CD4-positive, alpha-beta T cell treated with Interleukin-4 for 1 hour (primary cell): ENCODE measurements at regions not wholly inside any gene's neighbourhood (a gene's known extent, or its start where the extent isn't known, plus 50 kb on each side); places are given as distances from the start of the nearest gene placed in this dataset.

Source experiments
- DNase-seq, 2 donors: peaks; one replicate each; pipeline ENCODE4 v3.0.0-alpha.2; 2020 to 2022

- no peak for DNase-seq
Measured at GRCh38 chr6:23446469-23446967, 679.5 kb upstream of the NRSN1 start.

DNA sequence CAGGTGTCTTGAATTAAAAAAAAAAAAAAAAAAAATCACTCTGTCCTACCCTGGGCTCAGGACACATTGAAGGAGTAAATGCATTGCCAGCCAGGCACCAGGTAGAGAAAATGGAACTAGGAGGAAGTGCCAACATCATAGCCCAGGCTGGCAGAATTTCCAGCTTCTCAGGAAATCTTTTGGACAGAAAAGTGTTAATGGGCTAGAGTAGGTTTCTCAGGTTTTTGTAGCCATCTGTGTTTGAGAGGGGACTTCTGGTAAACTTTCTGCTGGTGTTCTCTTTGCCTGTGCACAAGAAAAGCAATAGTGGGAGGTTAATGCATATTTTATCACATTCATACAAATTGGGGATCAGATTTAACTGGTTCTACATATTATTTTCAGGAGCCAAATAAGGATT lies 678.3 kb upstream of the NRSN1 start:
- no peak for DNase-seq

DNA sequence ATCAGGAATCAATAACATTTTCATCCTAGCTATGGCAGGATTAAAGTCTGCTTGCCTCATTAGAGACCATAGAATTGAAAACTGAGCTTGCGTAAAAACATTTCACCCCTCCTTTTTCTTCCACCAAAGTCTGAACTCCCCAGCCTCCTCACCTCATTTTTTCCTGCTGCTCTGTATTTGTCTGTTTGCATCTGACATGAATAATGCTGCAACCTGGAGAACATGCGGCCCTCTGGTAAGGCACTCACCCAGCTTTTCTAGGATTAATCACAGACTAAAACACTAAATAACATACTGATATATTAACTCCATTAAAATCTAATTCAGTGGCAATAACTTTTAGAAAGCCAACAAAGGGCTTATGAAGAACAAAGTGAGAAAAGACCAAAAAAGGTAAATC lies 677.7 kb upstream of the NRSN1 start:
- no peak for DNase-seq

DNA sequence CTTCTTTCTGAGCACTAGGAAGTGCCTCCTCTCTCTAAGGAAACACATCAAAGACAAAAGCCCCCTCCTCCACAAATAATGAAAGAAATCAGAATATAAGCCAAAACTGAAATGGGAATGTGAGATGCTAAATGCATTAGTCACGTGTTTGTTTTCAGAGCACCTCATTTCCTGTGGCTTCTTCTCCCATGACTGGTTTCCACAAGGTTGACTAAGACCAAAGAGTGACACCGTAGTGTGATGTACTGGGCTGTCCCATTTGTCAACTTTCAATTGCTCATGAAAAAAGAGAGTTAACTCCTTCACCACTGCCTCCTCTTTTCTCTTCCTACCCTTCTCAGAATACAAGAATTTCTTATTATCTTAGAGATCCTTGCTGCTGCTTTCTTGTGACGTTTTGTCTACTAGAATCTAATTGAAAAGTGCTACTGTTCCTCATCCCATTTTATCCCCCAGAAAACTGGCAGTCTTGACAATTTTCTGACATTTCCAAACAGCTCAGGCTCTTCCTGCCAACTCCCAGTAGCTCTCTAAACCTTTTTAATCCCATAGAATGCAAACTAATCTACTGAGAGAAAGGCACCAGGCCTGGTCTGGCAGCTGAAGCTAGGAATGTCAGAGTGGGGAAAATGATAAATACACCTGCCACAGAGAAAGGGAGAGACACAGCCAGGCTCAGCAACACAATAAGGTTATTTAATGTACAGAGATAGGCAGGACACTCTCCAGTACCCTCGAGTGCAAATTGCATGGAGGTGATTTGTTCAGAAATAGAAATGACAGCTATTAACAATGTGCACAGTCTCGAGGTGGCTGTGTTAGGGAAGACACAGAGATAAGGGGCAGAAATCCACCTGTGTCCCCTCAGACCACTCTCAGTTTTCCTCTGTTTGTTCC lies 671.7 kb upstream of the NRSN1 start:
- no peak for DNase-seq

DNA sequence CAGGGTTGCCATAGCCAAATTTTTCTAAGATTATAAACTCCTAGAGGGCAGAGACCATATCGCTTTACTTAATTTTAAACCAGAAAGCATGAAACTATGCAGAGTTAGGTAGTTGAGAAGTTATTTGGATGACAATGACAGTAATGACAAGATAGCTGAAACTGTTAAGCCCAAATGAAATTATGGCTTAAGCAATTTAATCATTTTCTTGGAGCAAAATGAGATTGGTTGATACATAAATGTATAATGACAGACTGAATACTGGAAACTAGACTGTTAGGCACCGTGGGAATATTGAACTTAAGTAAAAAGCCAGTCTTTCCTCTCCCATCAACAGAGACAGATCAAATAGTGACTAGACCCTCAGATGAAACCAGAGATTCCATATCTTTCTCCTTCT lies 670.3 kb upstream of the NRSN1 start:
- DNase-seq = no peak

GRCh38 chr6:23456396-23456795 lies 669.6 kb upstream of the NRSN1 start:
- no peak for DNase-seq

DNA sequence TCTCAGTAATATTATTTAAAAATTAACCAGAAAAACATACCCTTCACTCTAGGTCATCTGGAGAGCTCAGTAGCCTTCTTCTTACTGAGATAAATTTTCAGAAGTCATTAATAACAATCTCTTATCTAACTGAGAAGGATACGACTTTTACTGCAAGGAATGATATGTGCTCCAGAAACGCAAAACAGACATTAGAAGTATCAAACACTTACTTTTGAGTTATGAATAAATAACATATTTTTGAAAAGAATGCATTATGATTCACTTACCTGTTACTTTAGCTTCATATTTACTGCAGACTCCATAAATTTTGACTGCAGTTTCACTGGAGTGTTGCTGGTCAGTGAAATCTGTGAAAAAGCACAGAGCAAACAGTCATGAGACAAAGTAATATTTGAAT lies 668.7 kb upstream of the NRSN1 start:
- DNase-seq = no peak

GRCh38 chr6:23465912-23466311 lies 660.1 kb upstream of the NRSN1 start:
- no peak for DNase-seq

- no peak for DNase-seq
Measured at GRCh38 chr6:23477586-23477985, 648.4 kb upstream of the NRSN1 start.

DNA sequence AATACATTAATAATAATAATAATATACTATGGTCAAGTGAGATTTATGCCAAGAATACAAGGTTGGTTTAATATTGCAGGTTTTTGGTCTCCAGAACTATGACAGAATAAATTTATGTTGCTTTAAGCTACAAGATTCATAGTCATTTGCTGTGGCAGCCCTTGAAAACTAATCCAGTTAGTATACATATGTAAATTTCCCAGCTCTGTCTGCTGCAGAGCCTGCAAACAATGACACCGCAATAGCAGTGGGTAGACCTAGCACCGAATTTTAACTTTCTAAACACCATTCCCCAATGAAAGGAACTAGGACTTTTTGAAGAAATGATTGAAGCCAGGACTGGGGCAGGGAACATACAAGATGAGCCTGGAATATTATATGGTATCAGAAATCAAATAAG lies 647.7 kb upstream of the NRSN1 start:
- no peak for DNase-seq

DNA sequence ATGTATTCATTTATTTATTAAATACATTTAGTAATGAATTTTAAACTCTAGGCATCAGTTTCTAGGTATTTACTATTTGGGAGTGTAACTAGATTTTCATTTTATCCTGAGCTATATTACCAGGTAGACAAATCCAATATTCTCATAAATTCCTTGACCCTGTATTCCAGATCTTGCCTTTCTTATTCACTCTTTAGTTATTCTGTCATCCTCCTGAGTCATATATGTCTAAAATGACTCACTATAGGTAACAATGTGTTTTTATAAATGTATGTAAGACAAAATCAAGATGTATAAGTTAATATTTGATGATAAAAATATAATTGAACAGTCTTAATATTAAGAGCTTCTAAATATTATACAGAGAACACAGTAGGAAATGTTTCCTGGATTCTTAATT lies 642.1 kb upstream of the NRSN1 start:
- no peak for DNase-seq

DNA sequence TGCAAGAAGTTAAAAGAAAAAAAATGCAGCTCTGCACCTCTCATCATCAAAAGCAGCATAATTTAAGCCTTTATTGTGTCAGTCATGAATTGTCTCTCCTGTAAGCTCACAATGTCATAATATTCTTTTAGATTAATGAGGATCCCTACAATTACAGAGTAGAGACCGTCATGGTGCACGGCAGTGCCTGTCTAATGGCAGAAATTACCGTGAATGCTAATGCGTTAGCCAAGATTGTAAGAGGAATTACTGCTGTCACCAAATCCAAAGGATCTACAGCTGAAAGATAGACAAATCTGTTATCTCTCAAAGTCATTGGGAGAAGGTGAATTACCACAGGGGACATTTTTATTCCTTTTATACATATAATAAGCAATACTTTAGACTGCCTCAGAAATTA lies 631.6 kb upstream of the NRSN1 start:
- DNase-seq = no peak

DNA sequence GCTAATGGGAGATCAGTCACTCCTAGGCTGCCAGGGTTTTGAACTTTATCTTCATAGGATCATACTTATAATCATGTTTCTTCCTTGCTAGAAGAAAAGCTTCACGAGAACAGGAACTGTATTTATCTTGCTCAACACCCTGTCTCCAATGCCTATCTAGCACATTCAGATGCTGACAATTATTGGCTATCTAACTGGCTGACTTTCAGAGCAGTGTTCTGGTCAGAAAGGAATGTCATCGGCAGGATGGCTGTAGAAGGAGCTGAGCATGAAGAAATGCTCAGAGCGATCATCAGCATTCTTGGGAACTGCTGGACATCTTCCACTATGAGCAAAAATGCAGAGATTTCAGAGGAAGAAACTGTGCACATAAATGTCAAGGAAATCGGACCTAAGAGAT lies 628.0 kb upstream of the NRSN1 start:
- no peak for DNase-seq

DNA sequence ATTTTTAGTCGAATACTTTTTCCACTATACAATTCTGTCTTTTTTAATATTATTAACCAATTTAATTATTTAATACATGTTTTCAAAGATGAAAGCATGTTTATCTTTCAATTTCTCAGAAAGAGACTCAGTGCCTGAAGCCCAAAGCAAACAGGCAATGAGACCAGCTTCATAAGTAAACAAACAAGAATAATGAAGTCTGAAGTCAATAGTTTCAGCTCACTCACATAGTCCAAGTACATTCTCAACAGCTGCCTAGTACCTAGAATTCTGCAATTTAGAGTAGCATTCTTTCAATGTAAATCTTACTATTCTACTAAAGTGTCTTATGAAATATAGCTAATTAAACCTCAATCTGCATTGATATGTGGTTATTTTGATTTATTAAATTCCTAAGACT lies 626.5 kb upstream of the NRSN1 start:
- DNase-seq = no peak

DNA sequence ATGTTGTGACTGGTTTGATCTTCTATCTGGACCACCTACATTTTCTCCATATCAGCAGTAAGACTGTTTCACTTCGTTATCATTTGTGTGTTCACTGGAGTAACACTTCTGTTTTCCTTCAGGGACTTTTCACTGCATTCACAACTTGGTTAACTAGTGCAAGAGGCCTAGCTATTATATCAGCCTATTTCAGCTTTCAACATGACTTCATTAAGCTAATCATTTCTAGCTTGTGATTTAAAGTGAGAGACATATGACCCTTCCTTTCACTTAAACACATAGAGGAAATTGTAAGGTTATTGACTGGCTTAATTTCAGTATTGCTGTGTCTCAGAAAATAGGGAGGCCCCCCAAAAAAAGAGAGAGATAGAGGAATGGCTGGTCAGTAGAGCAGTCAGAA lies 622.8 kb upstream of the NRSN1 start:
- DNase-seq = no peak

DNA sequence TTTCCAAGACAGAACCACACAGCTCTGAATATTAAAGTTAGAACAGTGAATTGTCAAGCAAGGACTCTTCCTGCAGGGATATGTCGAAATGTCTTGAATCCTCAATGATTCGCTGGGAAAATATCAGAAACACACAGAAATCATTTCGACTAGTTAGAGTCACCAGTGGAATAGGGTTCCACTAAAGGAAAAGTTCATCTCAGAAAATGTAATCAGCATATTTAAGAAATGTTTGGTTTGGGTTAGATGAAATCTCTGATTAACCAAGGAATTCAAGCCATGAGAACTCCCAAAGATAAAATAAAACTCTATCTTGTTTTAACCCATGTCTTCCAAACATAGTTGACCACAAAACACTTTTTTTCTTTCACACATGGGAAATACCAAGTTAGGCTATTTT lies 621.0 kb upstream of the NRSN1 start:
- DNase-seq = no peak

- DNase-seq = no peak
Measured at GRCh38 chr6:23510778-23511510, 615.1 kb upstream of the NRSN1 start.

DNA sequence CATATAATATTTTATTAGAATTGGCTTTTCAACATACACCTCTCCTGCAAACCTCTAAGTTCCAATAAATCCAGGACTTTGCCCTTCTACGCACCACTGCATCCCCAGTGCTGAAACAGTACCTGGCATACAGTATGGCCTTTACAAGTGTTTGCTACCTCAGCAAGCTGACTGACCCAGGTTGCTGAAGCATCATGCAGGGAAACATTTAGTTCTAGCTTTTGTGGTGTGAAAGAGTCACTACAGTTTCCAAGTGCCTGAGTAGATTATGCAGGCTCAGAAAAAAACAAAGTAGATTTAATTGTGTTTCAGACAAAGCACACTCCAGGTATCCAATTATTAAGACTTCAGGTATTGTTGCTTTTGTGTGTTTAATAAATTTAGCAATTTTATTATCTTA lies 614.2 kb upstream of the NRSN1 start:
- no peak for DNase-seq

- DNase-seq = no peak
Measured at GRCh38 chr6:23518294-23518693, 607.7 kb upstream of the NRSN1 start.

- no peak for DNase-seq
Measured at GRCh38 chr6:23522792-23523547, 603.0 kb upstream of the NRSN1 start.

DNA sequence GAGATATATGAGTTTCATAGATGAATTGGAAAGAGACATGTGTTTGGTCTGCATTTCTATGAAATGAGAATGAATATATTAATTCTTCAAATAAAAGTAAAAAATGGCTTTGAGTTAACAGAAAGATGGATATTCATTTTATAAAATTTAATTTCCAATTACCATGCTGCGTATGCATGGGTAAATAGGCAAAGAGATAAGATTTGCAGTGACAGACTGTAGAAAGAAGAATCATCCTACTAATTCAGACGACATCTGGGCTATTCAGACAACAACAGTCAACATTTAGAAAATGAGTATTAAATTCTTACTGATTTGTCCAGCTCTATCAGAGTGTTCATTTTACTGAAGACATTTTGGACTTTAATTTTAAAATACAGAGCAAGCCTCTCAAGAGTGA lies 602.2 kb upstream of the NRSN1 start:
- no peak for DNase-seq

DNA sequence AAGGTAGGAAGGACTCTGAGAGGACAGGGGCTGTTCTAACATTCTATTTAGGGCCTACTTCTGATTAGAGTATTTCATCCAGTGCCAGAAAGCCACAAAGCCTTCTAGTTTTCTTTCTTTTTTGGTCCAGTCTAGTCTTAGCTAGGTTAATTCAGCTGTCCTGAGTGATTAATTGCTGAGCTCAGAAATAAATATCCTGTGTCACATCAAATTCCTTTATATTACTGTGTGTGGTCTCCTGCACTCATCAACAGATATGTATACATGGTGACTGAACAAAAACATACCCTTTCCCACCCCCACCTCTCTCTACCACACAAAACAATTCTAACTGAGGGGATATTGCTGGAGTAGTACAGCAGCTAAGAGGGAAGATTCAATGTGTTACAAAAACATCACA lies 601.5 kb upstream of the NRSN1 start:
- DNase-seq = no peak

DNA sequence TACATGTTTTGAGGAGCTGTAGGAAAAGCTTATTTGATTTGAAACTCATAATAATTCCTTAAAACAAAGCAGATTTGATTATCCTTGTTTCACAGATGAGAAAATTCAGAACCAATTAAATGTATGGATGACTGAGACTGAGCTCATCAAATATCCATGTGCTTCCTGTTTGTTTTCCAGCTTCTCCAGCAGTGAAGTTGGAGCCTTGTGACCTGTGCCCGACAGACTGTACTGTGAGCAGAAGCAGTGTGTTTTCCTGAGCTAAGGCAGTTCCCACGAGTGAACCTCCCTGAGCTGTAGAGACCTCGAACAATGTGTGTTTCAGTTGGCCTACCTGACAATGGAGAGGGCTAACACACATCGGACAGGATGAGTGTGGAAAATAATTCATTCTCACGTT lies 599.5 kb upstream of the NRSN1 start:
- no peak for DNase-seq

GRCh38 chr6:23529902-23530301 lies 596.1 kb upstream of the NRSN1 start:
- DNase-seq = no peak
